ENCODE measurements at regions not wholly inside any gene's neighbourhood (a gene's known extent, or its start where the extent isn't known, plus 50 kb on each side); places are given as distances from the start of the nearest gene placed in this dataset.

DNA sequence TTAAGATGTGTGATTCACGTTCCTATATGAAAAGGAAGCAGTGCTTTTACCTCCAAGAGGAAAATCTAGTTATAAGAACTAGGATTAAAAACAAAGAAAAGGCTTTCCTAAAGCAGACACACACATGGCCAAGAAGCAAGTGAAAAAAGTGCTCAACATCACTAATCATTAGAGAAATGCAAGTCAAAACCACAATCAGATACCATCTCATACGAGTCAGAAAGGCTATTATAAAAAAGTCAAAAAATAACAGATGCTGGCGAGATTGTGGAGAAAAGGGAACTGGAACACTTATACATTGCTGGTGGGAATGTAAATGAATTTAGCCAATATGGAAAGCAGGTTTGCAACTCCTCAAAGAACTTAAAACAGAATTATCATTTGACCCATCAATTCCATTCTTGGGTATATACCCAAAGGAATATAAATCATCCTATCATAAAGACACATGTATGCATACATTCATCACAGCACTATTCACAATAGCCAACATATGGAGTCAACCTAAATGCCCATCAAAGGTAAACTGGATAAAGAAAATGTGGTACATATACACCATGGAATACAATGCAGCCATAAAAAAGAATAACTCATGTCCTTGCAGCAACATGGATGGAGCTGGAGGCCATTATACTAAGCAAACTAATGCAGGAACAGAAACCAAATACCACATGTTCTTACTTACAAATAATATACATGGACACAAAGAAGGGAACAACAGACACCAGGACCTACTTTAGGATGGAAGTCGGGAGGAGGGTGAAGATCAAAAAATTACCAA, 285.3 kb downstream of the RAD51AP2 start:
- no peak overlapping the region for H3K27ac ChIP-seq
- H3K4me1 ChIP-seq: no peaks in the 10 kb centered on the region
- H3K9me3 ChIP-seq: no peaks in the 10 kb centered on the region
- intact Hi-C loops (cut with DNase I): no loop called here
- TF ChIP-seq POLR2A (IDR thresholded peaks at IDR 0.05) (no peak), EP300 (IDR thresholded peaks at IDR 0.05) (no peak), POLR2AphosphoS5 (IDR thresholded peaks at IDR 0.05) (no peak)
- TF ChIP-seq, protein P1, sequence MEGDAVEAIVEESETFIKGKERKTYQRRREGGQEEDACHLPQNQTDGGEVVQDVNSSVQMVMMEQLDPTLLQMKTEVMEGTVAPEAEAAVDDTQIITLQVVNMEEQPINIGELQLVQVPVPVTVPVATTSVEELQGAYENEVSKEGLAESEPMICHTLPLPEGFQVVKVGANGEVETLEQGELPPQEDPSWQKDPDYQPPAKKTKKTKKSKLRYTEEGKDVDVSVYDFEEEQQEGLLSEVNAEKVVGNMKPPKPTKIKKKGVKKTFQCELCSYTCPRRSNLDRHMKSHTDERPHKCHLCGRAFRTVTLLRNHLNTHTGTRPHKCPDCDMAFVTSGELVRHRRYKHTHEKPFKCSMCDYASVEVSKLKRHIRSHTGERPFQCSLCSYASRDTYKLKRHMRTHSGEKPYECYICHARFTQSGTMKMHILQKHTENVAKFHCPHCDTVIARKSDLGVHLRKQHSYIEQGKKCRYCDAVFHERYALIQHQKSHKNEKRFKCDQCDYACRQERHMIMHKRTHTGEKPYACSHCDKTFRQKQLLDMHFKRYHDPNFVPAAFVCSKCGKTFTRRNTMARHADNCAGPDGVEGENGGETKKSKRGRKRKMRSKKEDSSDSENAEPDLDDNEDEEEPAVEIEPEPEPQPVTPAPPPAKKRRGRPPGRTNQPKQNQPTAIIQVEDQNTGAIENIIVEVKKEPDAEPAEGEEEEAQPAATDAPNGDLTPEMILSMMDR (IDR thresholded peaks at IDR 0.05): no peak
- no peaks in the 10 kb centered on the region for H3K27me3 ChIP-seq
- H3K36me3 ChIP-seq: no peaks in the 10 kb centered on the region
- WGBS, 2 donors: 67 to 72% methylated on average over 4 of the region's 4 CpGs
- H3K4me3 ChIP-seq: no peak overlapping the region
- DNase-seq: no peak

DNA sequence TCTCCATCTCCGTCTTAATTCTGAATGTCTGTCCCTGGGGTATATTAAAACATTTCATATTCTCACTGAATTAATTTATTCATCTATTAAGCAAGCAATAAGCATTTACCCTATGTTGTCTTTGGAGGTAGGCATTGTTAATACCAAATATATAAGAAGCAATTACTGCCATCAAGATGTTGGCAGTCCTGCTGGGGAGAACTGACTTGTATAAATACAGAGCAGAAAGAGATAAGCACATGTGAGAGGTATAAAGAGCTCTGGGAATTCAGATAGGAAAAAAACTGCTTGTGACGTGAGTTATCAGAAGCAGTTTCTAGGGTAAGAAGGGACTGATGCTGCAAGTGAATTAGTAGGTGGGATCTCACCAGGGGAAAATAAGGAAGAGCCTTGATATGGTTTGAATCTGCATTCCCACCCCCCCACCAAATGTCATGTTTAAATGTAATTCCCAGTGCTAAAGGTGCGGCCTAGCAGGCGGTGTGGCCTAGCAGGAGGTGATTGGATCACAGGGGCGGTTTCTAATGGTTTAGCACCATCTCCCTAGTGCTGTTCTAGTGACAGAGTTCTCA, 286.8 kb downstream of the RAD51AP2 start:
- H3K27ac ChIP-seq: no peak overlapping the region

DNA sequence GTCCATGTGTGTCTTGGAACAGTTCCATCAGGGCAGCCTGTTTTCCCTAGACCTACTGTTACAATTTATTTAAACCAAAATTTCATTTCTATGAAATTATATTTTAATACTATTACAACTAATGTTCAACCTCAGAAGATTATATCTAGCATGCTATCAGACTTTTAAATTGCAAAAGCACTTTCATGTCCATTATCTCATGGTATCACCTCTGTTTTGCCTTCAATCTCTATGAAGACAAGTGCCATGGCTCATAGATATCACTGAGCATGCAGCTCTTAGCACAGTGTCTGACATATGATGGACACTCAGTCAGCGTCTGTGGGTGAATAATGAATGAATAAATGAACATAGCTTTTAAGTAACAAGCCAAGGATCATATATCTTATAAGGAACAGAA, 288.8 kb downstream of the RAD51AP2 start:
- no peaks in the 10 kb centered on the region for H3K36me3 ChIP-seq
- WGBS, 2 donors: 85 to 95% methylated on average over 1 of the region's 1 CpG
- no peak for DNase-seq
- no peak overlapping the region for H3K27ac ChIP-seq
- intact Hi-C loops (cut with DNase I): no loop called here
- H3K27me3 ChIP-seq: no peaks in the 10 kb centered on the region
- H3K4me3 ChIP-seq: no peak overlapping the region
- TF ChIP-seq POLR2A (IDR thresholded peaks at IDR 0.05) (no peak), POLR2AphosphoS5 (IDR thresholded peaks at IDR 0.05) (no peak), EP300 (IDR thresholded peaks at IDR 0.05) (no peak)
- TF ChIP-seq, protein P1 (IDR thresholded peaks at IDR 0.05): no peak
- H3K4me1 ChIP-seq: no peaks in the 10 kb centered on the region
- no peaks in the 10 kb centered on the region for H3K9me3 ChIP-seq

More for the DNA sequence above, 286.8 kb downstream of the RAD51AP2 start:
- H3K4me3 ChIP-seq: no peak overlapping the region
- TF ChIP-seq POLR2A (IDR thresholded peaks at IDR 0.05): no peak
- TF ChIP-seq, protein P1 (IDR thresholded peaks at IDR 0.05): no peak
- no peak for TF ChIP-seq POLR2AphosphoS5 (IDR thresholded peaks at IDR 0.05)
- no peak for TF ChIP-seq EP300 (IDR thresholded peaks at IDR 0.05)
- intact Hi-C loops (cut with DNase I): no loop called here
- no peaks in the 10 kb centered on the region for H3K36me3 ChIP-seq
- no peaks in the 10 kb centered on the region for H3K27me3 ChIP-seq
- H3K9me3 ChIP-seq: no peaks in the 10 kb centered on the region
- H3K4me1 ChIP-seq: no peaks in the 10 kb centered on the region
- WGBS, 2 donors: 86 to 90% methylated on average over 5 of the region's 5 CpGs
- no peak for DNase-seq

DNA sequence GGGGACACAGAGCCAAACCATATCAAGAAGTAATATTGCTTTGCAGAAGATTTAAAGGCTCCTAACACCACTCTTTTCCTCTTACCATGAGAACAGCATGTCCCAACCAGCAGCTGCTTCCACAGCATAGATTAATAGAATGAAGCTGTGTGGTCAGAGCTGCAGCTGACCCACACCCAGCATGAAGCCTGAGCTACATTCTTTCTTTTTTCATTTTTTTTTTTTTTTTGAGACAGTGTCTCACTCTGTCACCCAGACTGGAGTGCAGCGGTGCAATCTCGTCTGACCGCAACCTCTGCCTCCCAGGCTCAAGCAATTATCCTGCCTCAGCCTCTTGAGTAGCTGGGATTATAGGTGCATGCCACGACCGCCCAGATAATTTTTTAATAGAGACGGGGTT, 289.8 kb downstream of the RAD51AP2 start:
- TF ChIP-seq POLR2A (IDR thresholded peaks at IDR 0.05): no peak
- TF ChIP-seq EP300 (IDR thresholded peaks at IDR 0.05): no peak
- TF ChIP-seq, protein P1 (IDR thresholded peaks at IDR 0.05): no peak
- no peak for TF ChIP-seq POLR2AphosphoS5 (IDR thresholded peaks at IDR 0.05)
- no peak for DNase-seq

More for the DNA sequence above, 289.8 kb downstream of the RAD51AP2 start:
- no peaks in the 10 kb centered on the region for H3K9me3 ChIP-seq
- 77 to 96% methylated on average over 6 of the region's 6 CpGs for WGBS, 2 donors
- no peak overlapping the region for H3K27ac ChIP-seq
- H3K4me1 ChIP-seq: no peaks in the 10 kb centered on the region
- no peaks in the 10 kb centered on the region for H3K36me3 ChIP-seq
- H3K4me3 ChIP-seq: no peak overlapping the region
- no peaks in the 10 kb centered on the region for H3K27me3 ChIP-seq
- intact Hi-C loops (cut with DNase I): no loop called here

All from sigmoid colon (tissue), 6 donors.